SK-N-SH (cell line): ENCODE measurements at regions not wholly inside any gene's neighbourhood (a gene's known extent, or its start where the extent isn't known, plus 50 kb on each side); places are given as distances from the start of the nearest gene placed in this dataset.

Experiments
- CTCF ChIA-PET: fragments of 300-600, 350-600 bp; formaldehyde crosslinking; extraction: SDS; loops from one replicate; lab custom pipeline; 2021; lab: Yijun Ruan, JAX
- POLR2A ChIA-PET: fragments of 350-600 bp; sonication (Branson Sonifier 250); formaldehyde crosslinking; extraction: SDS; loops from one replicate; lab custom pipeline; 2020; ENCODE audit warnings: antibody characterized with exemption, inconsistent platforms; lab: Yijun Ruan, JAX
- DNase-seq: peaks from one replicate; pipeline ENCODE4 v3.0.0; 2012
- H2AFZ ChIP-seq: fragments of 200-600 bp; sonication (generic); 2 replicates; pipeline ENCODE4 v1.8.1; 2016; ENCODE audit warnings: antibody characterized with exemption, mild to moderate bottlenecking, low read depth
- H3F3A ChIP-seq: fragments of 200-600 bp; sonication (generic); replicated peaks from 2 replicates; pipeline ENCODE3; 2016; ENCODE audit warnings: antibody characterized with exemption, mild to moderate bottlenecking; ENCODE audit not compliant: insufficient read depth
- H3K27ac ChIP-seq, 2 experiments: fragments of 200-500 bp in 1 of 2; fragments of 200-600 bp in 1 of 2; sonication (Bioruptor generic) in 1 of 2; sonication (generic), shearing (Covaris generic) in 1 of 2; 2 replicates each; pipeline versions ENCODE4 v1.5.1 to v1.6.1; 2014 to 2016; ENCODE audit warnings: low read depth in 2 of 2, inconsistent platforms in 1 of 2, low read length in 1 of 2, mild to moderate bottlenecking in 1 of 2, mixed read lengths in 1 of 2
- H3K27me3 ChIP-seq: fragments of 200-600 bp; sonication (generic), shearing (Covaris generic); 2 replicates; pipeline ENCODE4 v1.6.1; 2016; ENCODE audit warnings: mixed run types; ENCODE audit not compliant: insufficient read depth
- H3K36me3 ChIP-seq, 2 experiments: fragments of 200-500 bp in 1 of 2; fragments of 200-600 bp in 1 of 2; sonication (Bioruptor generic) in 1 of 2; sonication (generic) in 1 of 2; replicated peaks in 1 of 2; 2 replicates each; pipeline versions ENCODE3 to v1.5.1; 2014 to 2016; ENCODE audit warnings: low read length in 1 of 2, mild to moderate bottlenecking in 1 of 2; ENCODE audit not compliant: insufficient read depth in 2 of 2, control insufficient read depth in 1 of 2
- H3K4me1 ChIP-seq, 2 experiments: fragments of 200-500 bp in 1 of 2; fragments of 200-600 bp in 1 of 2; sonication (Bioruptor generic) in 1 of 2; sonication (generic), shearing (Covaris generic) in 1 of 2; 2 replicates each; pipeline versions ENCODE4 v1.5.1 to v1.6.1; 2014 to 2016; ENCODE audit warnings: low read depth in 1 of 2, low read length in 1 of 2, mixed run types in 1 of 2; ENCODE audit not compliant: insufficient read depth in 2 of 2, control insufficient read depth in 1 of 2
- H3K4me2 ChIP-seq: fragments of 200-600 bp; sonication (generic), shearing (Covaris generic); 2 replicates; pipeline ENCODE4 v1.6.1; 2017; ENCODE audit warnings: mixed run types
- H3K4me3 ChIP-seq, 2 experiments: fragments of 200-500 bp in 1 of 2; fragments of 200-600 bp in 1 of 2; sonication (Bioruptor generic) in 1 of 2; sonication (generic), shearing (Covaris generic) in 1 of 2; 2 replicates each; pipeline versions ENCODE4 v1.5.1 to v1.8.1; 2014 to 2016; ENCODE audit warnings: low read depth in 2 of 2, inconsistent platforms in 1 of 2, low read length in 1 of 2, mild to moderate bottlenecking in 1 of 2, mixed read lengths in 1 of 2, moderate library complexity in 1 of 2
- H3K79me2 ChIP-seq: fragments of 200-600 bp; sonication (generic); 2 replicates; pipeline ENCODE4 v1.8.1; 2017; ENCODE audit warnings: mild to moderate bottlenecking; ENCODE audit not compliant: insufficient read depth
- H3K9ac ChIP-seq: fragments of 200-600 bp; sonication (generic); 2 replicates; pipeline ENCODE4 v1.6.1; 2017; ENCODE audit warnings: mixed run types
- H3K9me2 ChIP-seq: fragments of 200-600 bp; sonication (generic); 2 replicates; pipeline ENCODE4 v1.6.1; 2017; ENCODE audit warnings: mixed run types
- H3K9me3 ChIP-seq: fragments of 200-600 bp; sonication (generic); 2 replicates; pipeline ENCODE4 v1.6.1; 2017; ENCODE audit warnings: mixed run types, mild to moderate bottlenecking, moderate library complexity
- H4K20me1 ChIP-seq: fragments of 200-600 bp; sonication (generic); 2 replicates; pipeline ENCODE4 v1.6.1; 2017; ENCODE audit warnings: mild to moderate bottlenecking, mixed run types; ENCODE audit not compliant: insufficient read depth
- EP300 ChIP-seq, 2 experiments: IDR thresholded peaks; 2 replicates each; pipeline versions ENCODE4 v1.4.0 to v1.6.1; 2012; ENCODE audit warnings: borderline replicate concordance in 1 of 2, low read depth in 1 of 2, low read length in 1 of 2
- FOXJ3 ChIP-seq: sonication (generic); formaldehyde crosslinking; IDR thresholded peaks from 2 replicates; pipeline ENCODE4 v1.5.1; 2020; ENCODE audit warnings: mild to moderate bottlenecking, missing genetic modification reagents
- GABPA ChIP-seq: IDR thresholded peaks from 2 replicates; pipeline ENCODE4 v1.4.0; 2012; ENCODE audit warnings: low read depth, mild to moderate bottlenecking
- GATA2 ChIP-seq: sonication (generic); formaldehyde crosslinking; IDR thresholded peaks from 2 replicates; pipeline ENCODE4 v1.5.0; 2020; ENCODE audit warnings: mild to moderate bottlenecking, missing genetic modification reagents
- NRF1 ChIP-seq: IDR thresholded peaks from 2 replicates; pipeline ENCODE4 v1.6.1; 2012; ENCODE audit warnings: low read depth, mild to moderate bottlenecking, low read length
- RAD21 ChIP-seq: IDR thresholded peaks from 2 replicates; pipeline ENCODE4 v1.6.1; 2012; ENCODE audit warnings: mild to moderate bottlenecking, low read length
- RCOR1 ChIP-seq: fragments of 150-350 bp; IDR thresholded peaks from 2 replicates; pipeline ENCODE4 v1.6.1; 2017; ENCODE audit warnings: antibody characterized with exemption, low read length
- RXRA ChIP-seq: IDR thresholded peaks from 2 replicates; pipeline ENCODE4 v1.4.0; 2012; ENCODE audit warnings: low read depth, mild to moderate bottlenecking, borderline replicate concordance
- SIN3A ChIP-seq: IDR thresholded peaks from 2 replicates; pipeline ENCODE4 v1.6.1; 2012; ENCODE audit warnings: low read depth, mild to moderate bottlenecking, low read length, moderate library complexity, borderline replicate concordance
- USF1 ChIP-seq: IDR thresholded peaks from 2 replicates; pipeline ENCODE4 v1.4.0; 2012; ENCODE audit warnings: low read depth, borderline replicate concordance
- WGBS: methylation state at CpG from one replicate; pipeline ENCODE4 v1.1.6; 2017; ENCODE audit warnings: low lambda C conversion rate; 5-methylcytosine and 5-hydroxymethylcytosine counted together

DNA sequence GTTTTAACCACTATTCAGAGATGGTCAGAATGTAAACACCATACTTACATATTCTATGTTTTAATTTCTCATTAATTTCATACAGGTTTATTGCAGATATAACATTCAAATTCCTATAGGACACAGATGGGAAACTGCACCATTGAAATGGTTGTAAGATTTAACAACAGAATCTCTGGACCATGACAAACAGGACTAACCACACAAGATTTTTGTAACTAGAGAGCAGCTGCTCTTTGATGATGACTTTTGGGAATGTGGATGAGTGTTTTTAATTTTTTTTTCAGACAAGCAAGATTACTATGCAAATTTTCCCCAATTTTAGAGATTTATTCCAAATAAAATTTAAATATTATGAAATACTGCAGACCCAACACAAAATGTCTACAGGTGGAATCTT, 610.2 kb downstream of the PCDH18 start (continued):
- TF ChIP-seq RAD21, result no peak
- TF ChIP-seq EP300 (IDR thresholded peaks at IDR 0.05; ENCODE audit: borderline replicate concordance in 1 of 2, low read depth in 1 of 2, low read length in 1 of 2), result no peak
- TF ChIP-seq GATA2 (CRISPR knock-in tag), result no peak

- H3K4me2 ChIP-seq, result no peak overlapping the region
- WGBS, result 82% methylated on average over 1 of the region's 1 CpG
- no peaks in the 10 kb centered on the region for H3K79me2 ChIP-seq
- no peaks in the 10 kb centered on the region for H3K9me2 ChIP-seq
- no peak for TF ChIP-seq USF1
- TF ChIP-seq FOXJ3 (CRISPR knock-in tag), result no peak
- TF ChIP-seq RCOR1, result no peak
- no peak for TF ChIP-seq RXRA
- H3K4me3 ChIP-seq, result no peak overlapping the region
- H2AFZ ChIP-seq, result no peak overlapping the region
- DNase-seq, result no peak
- POLR2A ChIA-PET, result no interaction called here
- H3K36me3 ChIP-seq, result no peaks in the 10 kb centered on the region
- CTCF ChIA-PET, result no interaction called here
- H3K4me1 ChIP-seq, result no peaks in the 10 kb centered on the region
- no peaks in the 10 kb centered on the region; the same call in 1 of the 2 replicates for H3K9me3 ChIP-seq
- H4K20me1 ChIP-seq, result no peaks in the 10 kb centered on the region
- no peaks in the 10 kb centered on the region for H3K27me3 ChIP-seq
- H3K27ac ChIP-seq, result no peak overlapping the region
- H3K9ac ChIP-seq, result no peak overlapping the region
- no peaks in the 10 kb centered on the region for H3F3A ChIP-seq
Observed at GRCh38 chr4:136920092-136920881, 612.0 kb downstream of the PCDH18 start.

DNA sequence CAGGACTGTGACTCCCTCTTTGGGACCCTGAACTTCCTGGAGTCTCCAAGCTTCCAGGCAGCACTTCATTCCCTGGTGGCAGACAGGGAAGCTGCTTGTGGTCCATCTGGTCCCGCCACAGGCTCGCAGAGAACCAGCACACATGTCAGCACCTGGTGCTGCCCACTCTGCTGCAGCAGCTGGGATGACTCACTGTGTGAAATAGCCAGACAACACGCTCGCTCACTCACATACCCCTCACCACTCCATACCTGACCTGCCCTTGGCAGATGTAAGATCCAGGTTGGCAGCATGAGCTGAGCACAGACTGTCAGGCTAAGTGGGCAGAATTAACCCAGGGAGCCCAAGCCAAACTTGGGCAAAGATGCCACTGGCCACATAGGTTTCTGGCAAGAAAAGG, 613.5 kb downstream of the PCDH18 start:
- H3K36me3 ChIP-seq, result no peaks in the 10 kb centered on the region
- no peaks in the 10 kb centered on the region for H3K9me2 ChIP-seq
- ChIA-PET CTCF (no interaction called here), POLR2A (no interaction called here)
- H3K4me3 ChIP-seq, result no peak overlapping the region
- no peak overlapping the region for H3K4me2 ChIP-seq
- 88% methylated on average over 2 of the region's 4 CpGs for WGBS
- H2AFZ ChIP-seq, result no peak overlapping the region
- no peaks in the 10 kb centered on the region; the same call in 1 of the 2 replicates for H3K9me3 ChIP-seq
- no peak overlapping the region for H3K27ac ChIP-seq
- no peaks in the 10 kb centered on the region for H3K27me3 ChIP-seq
- no peaks in the 10 kb centered on the region for H3K4me1 ChIP-seq
- TF ChIP-seq NRF1 (no peak), SIN3A (no peak), FOXJ3 (CRISPR knock-in tag) (no peak), GABPA (no peak)
- H3F3A ChIP-seq, result no peaks in the 10 kb centered on the region
- H3K79me2 ChIP-seq, result no peaks in the 10 kb centered on the region
- DNase-seq, result no peak
- no peak overlapping the region for H3K9ac ChIP-seq
- H4K20me1 ChIP-seq, result no peaks in the 10 kb centered on the region
